ENCODE measurements at regions not wholly inside any gene's neighbourhood (a gene's known extent, or its start where the extent isn't known, plus 50 kb on each side); places are given as distances from the start of the nearest gene placed in this dataset.

DNA sequence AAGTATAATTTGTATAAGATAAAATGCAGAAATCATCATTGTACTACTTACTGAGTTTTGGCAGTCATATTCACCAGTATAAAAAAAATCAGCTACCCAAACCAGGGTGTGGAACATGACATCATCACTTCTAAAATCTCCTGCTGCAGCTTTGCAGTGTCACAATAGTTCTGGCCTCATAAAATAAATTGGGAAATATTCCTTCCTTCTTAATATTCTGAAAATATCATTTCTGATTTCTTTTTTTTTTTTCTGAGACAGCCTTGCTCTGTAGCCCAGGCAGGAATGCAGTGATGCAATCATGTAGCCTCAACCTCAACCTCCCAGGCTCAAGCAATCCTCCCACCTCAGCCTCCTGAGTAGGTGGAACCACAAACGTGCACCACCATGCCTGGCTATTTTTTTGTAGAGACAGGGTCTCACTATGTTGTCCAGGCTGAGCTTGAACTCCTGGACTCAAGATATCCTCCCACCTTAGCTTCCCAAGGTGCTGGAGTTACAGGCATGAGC, 101.4 kb downstream of the TMEM18 start:
- H3K36me3 ChIP-seq = no peaks in the 10 kb centered on the region
- H3K27me3 ChIP-seq = no peaks in the 10 kb centered on the region
- no peak overlapping the region for H3K4me3 ChIP-seq
- H3K9me3 ChIP-seq = peaks cover 29% of the 10 kb centered on the region
- H3K4me2 ChIP-seq = no peak overlapping the region
- H3K4me1 ChIP-seq = peaks cover 14% of the 10 kb centered on the region
- H3K27ac ChIP-seq = no peak overlapping the region
- H4K20me1 ChIP-seq = no peaks in the 10 kb centered on the region
- no peak for TF ChIP-seq Cebpa-rat (IDR thresholded peaks at IDR 0.05)
- H3K9ac ChIP-seq = no peak overlapping the region

DNA sequence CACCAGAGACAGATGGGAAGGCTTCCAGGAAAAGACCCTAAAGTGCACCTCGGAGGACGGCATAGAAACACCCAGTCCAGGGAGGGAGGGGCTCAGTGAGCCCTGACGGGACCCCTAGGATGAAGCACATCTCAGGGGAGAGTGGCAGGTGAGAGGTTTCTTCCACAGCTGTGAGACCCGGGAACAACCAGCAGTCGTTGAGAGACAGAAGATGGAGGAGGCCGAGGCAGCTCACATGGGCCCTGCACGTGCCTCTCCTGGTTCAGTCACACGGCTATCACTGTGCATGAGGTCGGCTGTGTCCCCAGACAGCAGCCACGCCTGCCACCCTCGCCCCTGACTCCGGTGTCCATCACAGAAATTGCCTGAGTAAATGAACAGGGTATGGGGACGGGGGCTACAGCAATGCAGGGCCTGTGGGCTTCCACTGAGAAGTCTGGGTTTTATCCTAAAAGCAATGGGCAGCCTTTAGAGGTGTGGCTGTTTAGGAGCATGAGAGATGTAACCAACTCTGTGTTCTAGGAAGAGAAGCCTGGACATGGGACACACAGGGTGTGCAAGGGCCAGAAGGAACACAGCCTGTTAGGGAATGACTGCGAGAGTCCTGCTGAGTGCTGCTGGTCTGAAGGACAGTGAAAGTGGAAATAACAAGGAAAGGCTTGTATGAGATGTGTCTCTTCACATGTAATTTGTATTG, 102.0 kb downstream of the TMEM18 start:
- H4K20me1 ChIP-seq = no peaks in the 10 kb centered on the region
- H3K27ac ChIP-seq = no peak overlapping the region
- H3K9ac ChIP-seq = no peak overlapping the region
- no peak for TF ChIP-seq Cebpa-rat (IDR thresholded peaks at IDR 0.05)
- no peak overlapping the region for H3K4me2 ChIP-seq
- peaks cover 33% of the 10 kb centered on the region for H3K9me3 ChIP-seq
- H3K27me3 ChIP-seq = no peaks in the 10 kb centered on the region
- H3K4me1 ChIP-seq = peaks cover 9% of the 10 kb centered on the region
- H3K4me3 ChIP-seq = no peak overlapping the region
- H3K36me3 ChIP-seq = no peaks in the 10 kb centered on the region

DNA sequence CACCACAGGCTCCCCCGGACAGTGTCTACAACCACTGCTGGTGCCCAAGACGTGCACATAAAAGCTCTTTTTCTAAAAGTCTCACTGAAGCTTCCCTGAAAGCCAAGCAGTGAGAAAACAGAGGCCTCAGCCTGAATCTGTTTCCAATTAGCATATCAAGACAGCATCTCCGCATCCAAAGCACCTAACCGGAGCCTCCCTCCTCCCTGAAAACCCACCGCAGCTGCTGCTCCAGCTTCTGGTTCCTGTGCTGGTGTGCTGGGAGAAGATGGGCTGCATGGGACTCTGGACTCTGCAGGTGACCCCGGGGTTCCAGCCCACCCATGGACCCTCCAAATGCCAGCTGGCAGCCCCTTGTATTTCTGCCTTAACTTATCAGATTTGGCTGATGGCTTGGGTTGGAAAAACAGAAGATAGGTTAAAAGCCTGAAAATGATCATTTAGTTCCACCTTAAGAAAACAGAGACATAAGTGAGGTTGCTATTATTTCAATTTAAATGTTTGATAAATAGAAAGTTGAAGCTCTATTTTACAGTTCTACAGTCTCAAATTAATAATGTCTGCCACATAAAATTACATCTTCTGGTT, 103.3 kb downstream of the TMEM18 start:
- no peaks in the 10 kb centered on the region for H3K27me3 ChIP-seq
- H3K4me1 ChIP-seq = no peaks in the 10 kb centered on the region
- no peaks in the 10 kb centered on the region for H3K36me3 ChIP-seq
- no peak overlapping the region for H3K4me2 ChIP-seq
- no peak for TF ChIP-seq Cebpa-rat (IDR thresholded peaks at IDR 0.05)
- no peak overlapping the region for H3K27ac ChIP-seq
- no peaks in the 10 kb centered on the region for H4K20me1 ChIP-seq
- no peak overlapping the region for H3K9ac ChIP-seq
- peaks cover 33% of the 10 kb centered on the region for H3K9me3 ChIP-seq
- H3K4me3 ChIP-seq = no peak overlapping the region

DNA sequence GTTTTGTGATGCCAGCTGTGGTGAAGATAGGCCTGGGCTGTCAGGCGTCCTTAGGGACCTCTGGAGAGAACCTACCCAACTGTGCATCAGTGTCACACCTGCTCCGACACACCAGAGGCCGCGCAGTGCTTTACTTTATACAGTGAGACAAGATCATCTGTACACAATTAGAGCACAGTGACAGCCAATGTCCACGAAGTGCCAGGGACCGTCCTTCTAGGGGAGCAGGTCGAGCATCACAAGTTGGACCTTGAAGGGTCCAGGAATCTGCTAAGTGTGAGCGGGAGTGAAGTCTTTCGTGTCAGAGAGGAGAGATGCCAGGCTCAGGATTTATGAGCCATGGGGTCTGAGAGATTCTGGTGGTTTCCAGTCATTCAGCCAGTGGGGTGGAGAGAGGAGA, 104.2 kb downstream of the TMEM18 start:
- TF ChIP-seq Cebpa-rat (IDR thresholded peaks at IDR 0.05) = no peak
- H3K4me2 ChIP-seq = no peak overlapping the region
- no peaks in the 10 kb centered on the region for H3K36me3 ChIP-seq
- no peaks in the 10 kb centered on the region for H3K4me1 ChIP-seq
- H3K9ac ChIP-seq = no peak overlapping the region
- H3K27ac ChIP-seq = no peak overlapping the region
- H3K4me3 ChIP-seq = no peak overlapping the region
- H3K27me3 ChIP-seq = no peaks in the 10 kb centered on the region
- no peaks in the 10 kb centered on the region for H4K20me1 ChIP-seq
- H3K9me3 ChIP-seq = peaks cover 33% of the 10 kb centered on the region

- H3K4me3 ChIP-seq = no peak overlapping the region
- H3K36me3 ChIP-seq = no peaks in the 10 kb centered on the region
- TF ChIP-seq Cebpa-rat (IDR thresholded peaks at IDR 0.05) = no peak
- no peak overlapping the region for H3K27ac ChIP-seq
- no peaks in the 10 kb centered on the region for H3K27me3 ChIP-seq
- H4K20me1 ChIP-seq = no peaks in the 10 kb centered on the region
- no peak overlapping the region for H3K4me2 ChIP-seq
- H3K4me1 ChIP-seq = no peaks in the 10 kb centered on the region
- no peak overlapping the region for H3K9ac ChIP-seq
- peaks cover 19% of the 10 kb centered on the region for H3K9me3 ChIP-seq
Measured at GRCh38 chr2:569681-570080, 107.5 kb downstream of the TMEM18 start.

DNA sequence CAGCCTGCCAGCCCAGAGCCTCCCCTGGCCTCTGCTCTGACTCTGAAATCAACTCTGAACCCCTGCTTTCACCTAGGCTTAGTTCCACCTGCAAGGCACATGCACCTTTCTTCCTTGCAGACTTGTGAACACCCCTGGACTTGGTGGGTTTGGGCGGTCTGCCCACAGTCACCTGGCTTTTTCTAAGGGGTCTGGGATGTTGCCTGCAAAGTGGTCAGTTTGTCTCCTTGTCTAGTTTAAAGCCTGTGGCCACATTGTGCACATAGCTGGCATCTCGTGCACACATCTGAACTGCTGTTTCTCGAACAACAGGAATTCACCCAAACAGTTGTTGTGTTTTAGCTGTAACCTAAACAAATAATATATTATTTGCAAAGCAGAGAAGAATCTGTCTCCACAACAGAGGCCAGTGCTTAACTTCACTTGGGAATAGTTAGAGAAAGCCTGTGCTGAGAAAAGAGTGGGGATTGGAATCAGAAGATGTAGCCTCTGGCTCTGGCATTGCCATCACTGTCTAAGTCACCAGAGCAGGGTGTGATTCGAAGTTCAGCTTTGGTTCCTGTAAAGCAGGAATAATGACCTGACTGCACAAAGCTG, 108.5 kb downstream of the TMEM18 start:
- Histone ChIP-seq H3K9me3 (peaks cover 19% of the 10 kb centered on the region), H3K27me3 (no peaks in the 10 kb centered on the region), H3K27ac (no peak overlapping the region), H3K4me2 (no peak overlapping the region), H3K4me1 (no peaks in the 10 kb centered on the region), H3K9ac (no peak overlapping the region), H3K4me3 (no peak overlapping the region), H3K36me3 (no peaks in the 10 kb centered on the region), H4K20me1 (no peaks in the 10 kb centered on the region)
- TF ChIP-seq Cebpa-rat (IDR thresholded peaks at IDR 0.05) = no peak

GRCh38 chr2:567865-568638, 109.2 kb downstream of the TMEM18 start:
- no peaks in the 10 kb centered on the region for H3K36me3 ChIP-seq
- no peak overlapping the region for H3K9ac ChIP-seq
- H3K4me3 ChIP-seq = no peak overlapping the region
- no peak for TF ChIP-seq Cebpa-rat (IDR thresholded peaks at IDR 0.05)
- H3K27me3 ChIP-seq = no peaks in the 10 kb centered on the region
- no peak overlapping the region for H3K27ac ChIP-seq
- H4K20me1 ChIP-seq = no peaks in the 10 kb centered on the region
- no peaks in the 10 kb centered on the region for H3K4me1 ChIP-seq
- H3K9me3 ChIP-seq = peaks cover 19% of the 10 kb centered on the region
- H3K4me2 ChIP-seq = no peak overlapping the region

DNA sequence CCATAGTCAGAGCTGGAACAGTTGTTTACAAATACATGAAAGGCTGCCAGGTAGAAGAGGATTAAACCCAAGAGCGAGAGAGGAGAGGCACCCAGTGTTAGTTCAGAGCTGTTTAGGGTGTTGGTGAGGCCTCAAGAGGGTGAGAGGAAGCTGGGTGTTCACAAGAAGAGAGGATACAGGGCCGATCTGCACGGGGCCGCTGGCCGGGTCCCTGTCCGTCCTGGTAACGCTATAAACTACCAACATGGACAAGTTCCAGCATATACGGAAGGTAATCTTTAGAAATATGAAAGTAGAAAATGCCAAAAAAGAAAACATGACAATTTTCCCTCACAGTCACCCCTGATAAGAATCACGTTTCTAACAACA, 109.7 kb downstream of the TMEM18 start:
- Histone ChIP-seq H3K9me3 (peaks cover 18% of the 10 kb centered on the region), H3K4me2 (no peak overlapping the region), H3K27ac (no peak overlapping the region), H3K4me1 (no peaks in the 10 kb centered on the region), H4K20me1 (no peaks in the 10 kb centered on the region), H3K9ac (no peak overlapping the region), H3K36me3 (no peaks in the 10 kb centered on the region), H3K27me3 (no peaks in the 10 kb centered on the region), H3K4me3 (no peak overlapping the region)
- TF ChIP-seq Cebpa-rat (IDR thresholded peaks at IDR 0.05) = no peak

- H3K9me3 ChIP-seq = peaks cover 10% of the 10 kb centered on the region
- H3K4me3 ChIP-seq = no peak overlapping the region
- no peak overlapping the region for H3K9ac ChIP-seq
- no peaks in the 10 kb centered on the region for H4K20me1 ChIP-seq
- no peaks in the 10 kb centered on the region for H3K27me3 ChIP-seq
- no peaks in the 10 kb centered on the region for H3K36me3 ChIP-seq
- no peak overlapping the region for H3K27ac ChIP-seq
- no peak for TF ChIP-seq Cebpa-rat (IDR thresholded peaks at IDR 0.05)
- H3K4me1 ChIP-seq = no peaks in the 10 kb centered on the region
- no peak overlapping the region for H3K4me2 ChIP-seq
Measured at GRCh38 chr2:566379-567313, 110.6 kb downstream of the TMEM18 start.
